ENCODE measurements at regions not wholly inside any gene's neighbourhood (a gene's known extent, or its start where the extent isn't known, plus 50 kb on each side); places are given as distances from the start of the nearest gene placed in this dataset.

GRCh38 chr11:19536131-19536530 is 176.5 kb upstream of the NAV2 start:
- no peak for TF ChIP-seq CTCF (IDR thresholded peaks at IDR 0.05)
- H3K4me3 ChIP-seq: no peak overlapping the region
- no peak for DNase-seq (ENCODE audit: low spot score)
- H3K27me3 ChIP-seq: no peaks in the 10 kb centered on the region
- H3K27ac ChIP-seq: no peak overlapping the region
- H3K36me3 ChIP-seq: no peaks in the 10 kb centered on the region
- H3K4me1 ChIP-seq: no peaks in the 10 kb centered on the region
- no peaks in the 10 kb centered on the region for H3K9me3 ChIP-seq

GRCh38 chr11:19530505-19530904 is 182.1 kb upstream of the NAV2 start:
- Histone ChIP-seq H3K4me3 (no peak overlapping the region), H3K4me1 (no peaks in the 10 kb centered on the region), H3K36me3 (no peaks in the 10 kb centered on the region), H3K9me3 (no peaks in the 10 kb centered on the region), H3K27me3 (no peaks in the 10 kb centered on the region), H3K27ac (no peak overlapping the region)
- no peak for DNase-seq (ENCODE audit: low spot score)
- TF ChIP-seq CTCF (IDR thresholded peaks at IDR 0.05): no peak

DNA sequence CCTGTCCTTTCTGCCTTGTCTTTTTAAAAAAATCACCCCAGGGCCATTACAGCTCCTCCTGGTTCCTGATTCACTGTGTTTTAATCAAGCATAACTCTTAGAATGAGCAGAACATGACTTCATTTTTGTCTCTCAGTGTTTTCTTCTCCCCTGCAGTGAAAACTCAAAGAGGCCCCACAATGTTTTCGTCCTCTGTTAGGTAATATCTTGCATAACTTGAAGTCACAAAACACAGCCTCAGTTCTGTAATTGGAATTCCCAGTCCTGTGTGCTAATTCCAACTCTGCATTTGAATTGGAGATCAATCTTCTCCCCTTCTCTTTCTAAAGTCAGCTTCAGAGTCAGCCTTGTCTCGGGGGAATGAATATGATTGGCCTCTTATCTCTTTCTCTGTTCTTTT is 186.5 kb upstream of the NAV2 start:
- no peak for DNase-seq (ENCODE audit: low spot score)
- no peaks in the 10 kb centered on the region for H3K4me1 ChIP-seq
- H3K27ac ChIP-seq: no peak overlapping the region
- H3K36me3 ChIP-seq: no peaks in the 10 kb centered on the region
- H3K9me3 ChIP-seq: no peaks in the 10 kb centered on the region
- no peaks in the 10 kb centered on the region for H3K27me3 ChIP-seq
- no peak overlapping the region for H3K4me3 ChIP-seq
- no peak for TF ChIP-seq CTCF (IDR thresholded peaks at IDR 0.05)

DNA sequence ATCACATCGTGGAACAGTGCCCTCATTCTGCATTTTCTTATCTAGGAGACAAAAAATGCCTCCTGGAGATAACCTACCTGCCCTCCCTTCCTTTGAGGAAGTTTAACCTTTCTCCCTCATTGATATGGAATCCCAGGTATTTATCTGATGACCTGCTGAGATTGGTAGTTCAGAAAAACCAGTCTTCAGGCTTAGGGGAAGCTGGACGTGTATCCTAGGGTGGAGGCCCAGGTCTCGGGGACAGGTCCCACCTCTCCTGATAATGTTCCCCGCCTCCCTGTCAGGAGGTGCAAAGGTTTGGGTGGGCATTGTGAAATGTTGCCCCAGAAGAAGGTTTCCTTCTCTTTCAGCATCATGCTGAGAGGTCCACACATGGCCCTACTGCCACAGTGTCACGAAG is 186.9 kb upstream of the NAV2 start:
- no peak for TF ChIP-seq CTCF (IDR thresholded peaks at IDR 0.05)
- H3K27ac ChIP-seq: no peak overlapping the region
- H3K9me3 ChIP-seq: no peaks in the 10 kb centered on the region
- DNase-seq (ENCODE audit: low spot score): no peak
- H3K36me3 ChIP-seq: no peaks in the 10 kb centered on the region
- H3K4me1 ChIP-seq: no peaks in the 10 kb centered on the region
- H3K27me3 ChIP-seq: no peaks in the 10 kb centered on the region
- H3K4me3 ChIP-seq: no peak overlapping the region

DNA sequence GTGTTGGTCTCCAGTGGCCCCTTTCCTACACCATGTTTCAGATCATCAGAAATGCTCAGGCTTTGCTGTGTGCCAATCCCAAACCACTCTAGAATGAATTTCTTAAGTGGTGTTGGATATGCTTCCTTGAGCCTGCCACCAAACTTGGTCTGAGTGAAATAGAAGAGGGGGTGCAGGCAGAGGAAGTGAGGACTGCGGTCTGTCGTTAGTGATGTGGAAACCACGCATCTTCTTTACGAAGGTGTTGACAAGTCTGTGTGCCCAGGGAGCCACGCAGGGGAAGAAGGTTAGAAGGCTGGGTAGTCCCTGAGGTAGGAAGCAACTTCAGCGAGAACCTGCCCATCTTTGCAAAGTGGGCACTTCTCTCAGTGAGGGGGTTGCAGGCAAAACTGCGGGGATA is 187.4 kb upstream of the NAV2 start:
- Histone ChIP-seq H3K4me3 (no peak overlapping the region), H3K9me3 (no peaks in the 10 kb centered on the region), H3K27ac (no peak overlapping the region), H3K4me1 (peaks cover 0 to 1% of the 10 kb centered on the region in 2 donors), H3K36me3 (no peaks in the 10 kb centered on the region), H3K27me3 (no peaks in the 10 kb centered on the region)
- no peak for DNase-seq (ENCODE audit: low spot score)
- no peak for TF ChIP-seq CTCF (IDR thresholded peaks at IDR 0.05)

- Histone ChIP-seq H3K36me3 (no peaks in the 10 kb centered on the region), H3K4me1 (peaks cover 0 to 9% of the 10 kb centered on the region in 2 donors), H3K9me3 (no peaks in the 10 kb centered on the region), H3K27ac (no peak overlapping the region), H3K4me3 (no peak overlapping the region), H3K27me3 (no peaks in the 10 kb centered on the region)
- no peak for TF ChIP-seq CTCF (IDR thresholded peaks at IDR 0.05)
- no peak for DNase-seq (ENCODE audit: low spot score)
Observed at GRCh38 chr11:19524171-19524671, 188.4 kb upstream of the NAV2 start.

Data from right atrium auricular region (tissue), 2 donors.